ENCODE measurements at regions not wholly inside any gene's neighbourhood (a gene's known extent, or its start where the extent isn't known, plus 50 kb on each side); places are given as distances from the start of the nearest gene placed in this dataset.
"Not testable (repeated sequence)": the region's sequence is repeated elsewhere in the genome, so short reads cannot be mapped to it uniquely, and the experiment has no call there.

DNA sequence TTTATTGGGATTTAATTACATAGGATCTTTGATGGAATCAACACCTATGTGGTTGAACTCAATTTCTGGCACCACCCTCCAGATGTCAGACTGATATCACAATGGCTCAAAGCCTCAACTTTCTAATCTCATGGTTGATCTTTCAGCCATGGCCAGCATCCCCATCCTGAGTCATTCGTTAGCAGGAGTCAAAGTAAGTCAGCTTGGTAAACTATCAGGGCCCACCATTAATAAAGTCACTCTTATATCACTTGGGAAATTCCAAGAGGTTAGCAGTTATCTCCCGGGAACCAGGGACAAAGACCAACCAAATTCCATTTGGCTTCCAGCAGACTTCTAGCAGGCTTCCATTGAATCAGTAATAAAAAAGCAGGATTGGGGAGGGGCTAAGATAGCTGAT lies 50.7 kb upstream of the TNFSF4 start:
- no peak for DNase-seq (ENCODE audit: low spot score)

DNA sequence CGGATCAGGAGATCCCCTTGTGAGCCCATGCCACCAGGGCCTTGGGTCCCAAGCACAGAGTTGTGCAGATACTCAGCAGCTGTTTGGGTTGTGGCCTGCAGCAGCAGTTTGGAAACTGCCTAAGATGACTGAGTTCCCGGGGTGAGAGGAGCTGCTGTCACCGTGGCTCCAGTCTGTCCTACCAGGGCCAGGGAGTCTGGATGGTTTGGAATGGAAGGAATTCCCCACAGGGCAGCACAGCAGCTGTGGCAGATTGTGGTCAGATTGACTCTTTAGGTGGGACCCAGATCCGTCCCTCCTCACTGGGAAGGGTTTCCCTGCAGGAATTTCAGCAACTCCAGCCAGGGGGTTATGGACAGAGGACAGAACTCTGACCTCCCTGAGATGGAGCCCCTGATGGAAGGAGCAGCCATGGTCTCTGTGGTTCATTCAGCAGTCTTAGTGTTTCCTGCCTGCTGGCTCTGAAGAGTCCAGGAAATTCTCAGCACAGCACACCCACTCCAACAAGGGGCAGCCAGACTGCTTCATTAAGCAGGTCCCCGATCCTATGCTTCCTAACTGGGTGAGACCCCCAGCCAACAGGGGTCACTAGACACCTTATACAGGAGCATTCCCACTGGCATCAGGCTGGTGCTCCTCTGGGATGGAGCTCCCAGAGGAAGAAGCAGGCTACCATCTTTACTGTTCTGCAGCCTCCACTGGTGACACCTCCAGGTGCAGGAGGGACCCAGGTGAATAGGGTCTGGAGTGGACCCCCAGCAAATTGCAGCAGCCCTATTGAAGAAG lies 51.5 kb upstream of the TNFSF4 start:
- no peak for DNase-seq (ENCODE audit: low spot score)

DNA sequence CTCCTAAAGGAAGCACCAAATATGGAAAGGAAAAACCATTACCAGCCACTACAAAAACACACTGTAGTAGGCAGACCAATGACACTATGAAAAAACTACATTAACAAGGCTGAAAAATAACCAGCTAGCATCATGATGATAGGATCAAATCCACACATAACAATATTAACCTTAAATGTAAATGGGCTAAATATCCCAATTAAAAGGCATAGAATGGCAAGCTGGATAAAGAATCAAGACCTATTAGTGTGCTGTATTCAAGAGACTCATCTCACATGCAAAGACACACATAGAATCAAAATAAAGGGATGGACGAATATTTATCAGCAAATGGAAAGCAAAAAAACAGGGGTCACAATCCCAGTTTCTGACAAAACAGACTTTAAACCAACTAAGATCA lies 53.2 kb upstream of the TNFSF4 start:
- DNase-seq (ENCODE audit: low spot score), result not testable (repeated sequence)

DNA sequence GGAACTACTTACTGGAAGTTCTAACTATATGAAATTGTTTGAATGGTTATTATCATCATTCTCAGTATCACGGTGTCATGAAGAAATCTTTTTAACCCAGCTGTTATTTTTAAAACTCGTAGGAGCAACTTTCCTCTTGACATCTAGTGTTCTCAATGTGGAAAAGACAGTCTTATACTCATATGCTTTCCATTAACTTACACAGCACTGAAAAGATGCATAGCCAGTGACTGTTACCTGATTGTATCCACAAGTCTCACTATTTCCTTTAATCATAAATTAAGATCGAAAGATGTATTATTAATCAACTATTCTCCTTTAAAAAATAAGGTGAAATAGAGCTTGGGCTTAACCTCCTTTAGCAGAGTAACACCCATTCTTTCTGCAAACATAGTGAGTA lies 59.7 kb upstream of the TNFSF4 start:
- no peak for DNase-seq (ENCODE audit: low spot score)

DNA sequence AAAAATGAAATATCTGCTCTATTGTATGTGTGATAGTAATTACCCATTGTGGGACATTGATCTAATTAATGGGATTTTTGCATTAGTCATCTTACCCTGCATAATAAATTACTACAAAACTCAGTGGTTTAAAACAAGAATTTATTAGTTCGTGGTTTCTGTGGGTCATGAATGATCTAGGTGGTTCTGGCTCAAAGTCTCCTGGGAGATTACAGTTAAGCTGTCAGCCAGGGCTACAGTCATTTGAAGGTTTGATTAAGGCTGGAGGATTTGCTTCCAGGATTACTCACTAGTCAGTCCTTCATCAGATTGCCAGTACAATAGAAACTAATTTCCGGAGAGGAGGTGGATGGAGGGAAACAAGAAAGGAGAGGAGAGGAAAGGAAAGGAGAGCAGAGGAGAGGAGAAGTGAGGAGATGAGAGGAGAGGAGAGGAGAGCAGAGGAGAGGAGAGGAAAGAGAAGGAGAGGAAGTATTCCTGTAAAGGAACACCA lies 60.4 kb upstream of the TNFSF4 start:
- no peak for DNase-seq (ENCODE audit: low spot score)

DNA sequence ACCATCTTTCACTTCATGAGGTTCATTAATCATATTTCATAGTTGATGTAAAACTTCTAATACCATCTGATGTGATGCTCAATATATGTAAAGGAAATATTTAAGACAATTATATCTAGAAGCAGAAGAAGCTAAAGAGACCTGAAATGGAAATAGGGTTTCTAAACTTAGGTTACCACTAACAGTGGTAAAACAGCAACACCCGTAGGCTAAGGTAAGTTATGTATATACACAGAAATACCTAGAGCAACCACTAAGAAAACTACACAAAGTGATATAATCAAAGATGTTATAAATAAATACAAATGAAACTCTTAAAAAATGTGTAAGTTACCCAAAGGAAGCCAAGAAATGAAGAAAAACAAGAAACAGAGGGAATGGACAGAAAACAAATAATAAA lies 61.1 kb upstream of the TNFSF4 start:
- DNase-seq (ENCODE audit: low spot score), result no peak

DNA sequence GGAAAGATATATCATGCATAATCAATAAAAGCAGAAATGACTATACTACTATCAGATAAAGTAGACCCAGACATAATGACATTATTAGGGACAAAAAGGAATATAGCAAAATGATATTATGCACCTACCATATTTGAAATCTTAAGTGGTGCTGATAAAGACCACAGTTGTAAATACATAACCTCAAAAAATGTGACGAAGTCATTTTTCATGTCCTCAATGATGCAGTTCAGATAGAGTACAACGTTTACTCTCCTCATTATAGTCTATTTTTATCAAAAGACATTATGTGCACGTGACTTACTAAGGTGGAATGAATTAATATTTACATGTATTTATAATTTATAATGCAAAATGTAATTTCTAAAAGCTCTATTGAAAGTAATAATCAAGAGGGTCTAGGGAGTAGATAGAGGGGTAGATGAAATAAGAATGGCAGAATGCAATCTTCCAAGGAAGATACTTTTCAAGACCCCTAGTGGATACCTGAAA lies 61.7 kb upstream of the TNFSF4 start:
- DNase-seq (ENCODE audit: low spot score), result no peak

DNA sequence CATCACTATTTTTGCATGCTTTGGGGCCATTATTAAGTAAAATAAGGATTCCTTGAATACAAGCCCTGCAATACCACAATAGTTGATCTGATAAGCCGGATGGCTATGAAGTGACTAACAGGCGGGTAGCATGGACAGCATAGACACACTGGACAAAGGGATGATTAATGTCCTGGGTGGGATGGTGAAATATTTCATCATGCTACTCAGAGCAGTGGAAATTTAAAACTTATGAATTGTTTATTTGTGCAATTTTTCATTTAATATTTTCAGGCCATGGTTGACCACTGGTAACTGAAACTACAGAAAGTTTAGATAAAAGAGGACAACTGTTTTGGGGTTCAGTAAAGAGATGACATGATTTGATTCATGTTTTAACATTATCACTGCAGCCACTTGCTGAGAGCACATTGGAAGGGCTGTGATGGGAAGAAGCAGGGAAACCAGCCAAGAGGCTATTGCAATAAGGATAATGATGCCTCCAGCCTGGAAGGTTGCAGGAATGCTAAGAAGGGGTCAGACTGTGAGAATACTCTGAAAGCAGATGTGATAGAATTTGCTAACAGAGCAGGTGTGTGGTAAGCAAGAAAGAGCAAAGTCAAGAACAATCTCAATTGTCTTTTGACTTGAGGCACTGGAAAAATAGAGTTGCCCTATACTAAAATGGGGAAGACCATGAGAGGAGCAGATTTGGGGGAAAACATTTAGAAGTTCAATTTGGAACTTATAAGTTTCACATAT lies 62.5 kb upstream of the TNFSF4 start:
- no peak for DNase-seq (ENCODE audit: low spot score)

DNA sequence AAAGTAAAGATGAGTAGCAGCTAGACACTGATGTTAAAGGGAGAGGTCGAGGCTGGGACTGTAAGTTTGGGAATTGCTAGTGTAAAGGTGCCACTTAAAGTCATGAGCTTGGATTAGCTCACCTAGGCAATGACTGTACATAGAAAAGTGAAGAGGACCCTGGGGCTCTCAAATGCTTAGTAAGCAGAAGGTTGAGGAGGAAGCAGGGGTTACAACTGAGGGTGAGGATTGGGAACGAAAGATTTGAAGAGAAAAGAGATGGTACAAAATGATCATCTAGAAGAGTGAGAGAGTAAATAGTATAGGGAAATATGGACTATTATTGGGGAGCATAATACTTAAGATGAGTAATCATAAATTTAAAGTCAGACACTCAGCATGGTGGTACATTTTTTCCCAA lies 63.1 kb upstream of the TNFSF4 start:
- DNase-seq (ENCODE audit: low spot score), result no peak

DNA sequence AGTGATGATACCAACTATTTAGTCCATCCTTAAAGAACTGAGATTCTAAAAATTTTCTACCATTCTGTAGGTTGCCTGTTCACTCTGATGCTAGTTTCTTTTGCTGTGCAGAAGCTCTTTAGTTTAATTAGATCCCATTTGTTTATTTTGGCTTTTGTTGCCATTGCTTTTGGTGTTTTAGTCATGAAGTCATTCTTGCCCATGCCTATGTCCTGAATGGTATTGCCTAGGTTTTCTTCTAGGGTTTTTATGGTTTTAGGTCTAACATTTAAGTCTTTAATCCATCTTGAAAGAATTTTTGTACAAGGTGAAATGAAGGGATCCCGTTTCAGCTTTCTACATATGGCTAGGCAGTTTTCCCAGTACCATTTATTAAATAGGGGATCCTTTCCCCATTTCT lies 63.9 kb upstream of the TNFSF4 start:
- not testable (repeated sequence) for DNase-seq (ENCODE audit: low spot score)

DNA sequence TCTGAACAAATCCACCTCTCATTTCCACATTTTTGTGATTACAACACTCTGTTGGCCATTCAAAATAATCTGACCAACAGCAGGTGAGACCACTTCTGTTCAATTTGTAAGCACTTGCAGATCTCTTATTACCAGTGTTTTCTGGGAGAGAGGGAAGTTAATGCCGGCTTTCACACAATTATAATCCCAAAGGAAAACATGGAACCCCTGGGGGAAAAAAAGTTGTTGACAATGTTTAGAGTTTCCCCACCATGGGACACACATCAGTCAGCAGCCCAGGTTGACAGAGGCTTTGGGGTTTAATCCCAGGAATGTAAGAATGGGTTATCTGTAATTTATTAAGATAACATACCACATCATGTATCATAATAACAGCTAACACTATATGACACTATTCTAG lies 68.4 kb upstream of the TNFSF4 start:
- no peak for DNase-seq (ENCODE audit: low spot score)

DNA sequence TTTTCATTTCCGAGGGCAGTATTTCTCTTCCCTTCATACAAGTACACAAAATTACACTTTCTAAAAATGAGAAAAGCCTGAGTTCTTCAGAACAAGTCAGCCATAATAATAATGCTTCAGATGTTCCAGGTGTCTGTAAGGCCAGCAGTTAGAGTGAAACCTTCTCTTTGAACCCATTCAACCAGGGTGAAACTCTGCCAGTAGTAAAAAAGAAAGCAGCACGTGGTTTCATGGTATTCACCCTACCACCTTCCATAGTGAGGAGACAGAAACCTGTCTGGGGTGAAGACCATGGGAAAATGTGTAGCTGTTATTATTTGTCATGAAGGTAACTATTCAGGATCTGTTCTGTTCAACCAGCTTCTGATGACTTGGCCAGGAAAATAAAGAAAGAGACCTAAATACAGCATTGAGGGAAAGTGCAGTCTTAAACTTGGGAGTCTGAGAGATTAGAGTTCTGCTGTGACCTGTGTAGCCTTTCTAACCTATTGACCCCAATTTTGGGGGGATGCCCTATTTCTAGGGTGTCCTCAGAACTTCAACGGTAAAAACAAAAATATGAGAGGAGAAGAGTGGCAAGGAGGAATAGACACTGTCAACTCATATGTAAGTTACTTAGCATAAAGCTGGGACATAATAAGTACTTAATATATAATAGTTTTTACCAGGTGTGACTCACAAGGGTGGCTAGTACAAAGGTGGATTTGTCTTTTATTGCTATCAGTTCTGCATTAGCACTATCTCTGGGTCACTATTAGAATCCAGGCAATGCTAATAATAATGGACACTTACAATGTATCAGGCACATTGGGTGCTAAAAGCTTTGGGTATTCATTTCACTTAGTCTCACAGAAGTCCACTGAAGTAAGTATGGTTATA lies 70.0 kb upstream of the TNFSF4 start:
- DNase-seq (ENCODE audit: low spot score), result no peak

DNA sequence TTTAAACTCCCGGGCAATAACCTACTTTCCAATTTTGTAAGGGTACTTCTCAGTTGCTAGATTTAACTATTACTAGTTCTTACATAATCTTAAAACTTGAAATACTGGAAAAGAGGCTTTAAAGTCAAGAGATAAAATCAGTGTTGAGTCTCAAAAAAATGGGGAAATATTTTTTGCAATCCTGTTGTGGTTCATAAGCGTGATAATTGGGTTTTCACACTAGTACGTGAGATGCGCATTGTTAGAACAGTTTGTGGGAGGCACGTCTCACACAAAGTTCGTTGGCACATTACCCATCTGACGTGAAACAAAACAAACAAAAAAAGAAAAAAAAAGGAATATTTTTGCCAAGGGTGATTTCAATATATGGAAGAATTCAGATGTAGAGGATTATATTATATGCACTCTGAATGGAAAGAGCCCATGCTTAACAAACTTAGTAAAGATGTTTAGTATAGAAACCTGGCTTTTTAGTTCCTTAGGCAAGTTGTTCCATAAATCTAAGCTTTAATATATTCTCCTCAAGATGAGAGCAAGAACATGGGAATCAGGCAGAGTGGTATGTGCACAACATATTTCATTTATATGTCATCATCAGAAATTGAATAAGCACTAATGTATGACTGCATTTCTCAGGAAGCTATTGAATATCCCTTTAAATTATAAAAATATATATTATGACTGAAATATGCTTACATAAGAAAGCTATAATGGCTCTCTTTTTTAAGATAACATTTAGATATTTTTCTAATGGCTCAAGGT lies 73.9 kb upstream of the TNFSF4 start:
- DNase-seq (ENCODE audit: low spot score), result no peak

DNA sequence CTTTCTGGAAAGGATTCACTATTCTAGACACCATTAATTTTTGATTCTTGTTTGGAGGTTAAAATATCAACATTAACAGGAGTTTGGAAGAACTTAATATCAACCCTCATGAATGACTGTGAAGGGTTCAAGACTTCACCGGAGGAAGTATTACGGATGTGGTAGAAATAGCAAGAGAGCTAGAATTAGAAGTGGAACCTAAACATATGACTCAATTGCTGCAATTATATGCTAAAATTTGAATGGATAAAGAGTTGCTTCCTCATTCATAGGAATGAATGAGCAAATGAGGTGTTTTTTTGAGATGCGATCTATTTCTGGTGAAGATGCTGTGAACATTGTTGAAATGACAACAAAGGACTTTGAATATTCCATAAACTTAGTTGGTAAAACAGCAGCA lies 77.9 kb upstream of the TNFSF4 start:
- no peak for DNase-seq (ENCODE audit: low spot score)

DNA sequence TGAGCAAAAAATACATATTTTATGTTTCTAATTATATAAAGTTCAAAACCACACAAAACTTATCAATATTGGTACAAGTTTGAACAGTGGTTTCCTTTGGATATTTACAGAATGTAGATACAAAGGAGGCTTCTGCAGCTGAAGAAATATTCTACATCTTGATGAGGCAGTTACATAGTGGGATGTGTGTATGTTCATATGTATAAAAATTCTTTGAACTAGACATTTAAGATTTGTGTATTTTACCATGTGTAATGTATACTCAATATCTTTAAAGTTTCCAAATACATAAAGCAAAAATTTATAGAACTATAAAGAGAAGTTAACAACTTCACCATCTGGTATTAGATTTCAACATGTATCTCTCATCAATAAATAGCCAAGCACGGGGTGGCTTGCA lies 80.7 kb upstream of the TNFSF4 start:
- DNase-seq (ENCODE audit: low spot score), result no peak

DNA sequence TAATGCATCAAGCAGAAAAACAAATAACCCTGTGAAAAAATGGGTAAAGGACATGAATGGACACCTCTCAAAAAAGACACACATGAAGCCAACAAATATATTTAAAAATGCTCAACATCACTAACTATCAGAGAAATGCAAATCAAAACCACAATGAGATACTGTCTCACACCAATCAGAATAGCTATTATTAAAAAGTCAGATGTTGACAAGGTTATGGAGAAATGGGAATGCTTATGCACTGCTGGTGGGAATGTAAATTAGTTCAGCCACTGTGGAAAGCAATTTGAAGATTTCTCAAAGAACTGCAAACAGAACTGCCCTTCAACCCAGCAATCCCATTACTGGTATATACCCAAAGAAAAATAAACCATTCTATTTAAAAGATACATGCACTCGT lies 86.6 kb upstream of the TNFSF4 start:
- no peak for DNase-seq (ENCODE audit: low spot score)

DNA sequence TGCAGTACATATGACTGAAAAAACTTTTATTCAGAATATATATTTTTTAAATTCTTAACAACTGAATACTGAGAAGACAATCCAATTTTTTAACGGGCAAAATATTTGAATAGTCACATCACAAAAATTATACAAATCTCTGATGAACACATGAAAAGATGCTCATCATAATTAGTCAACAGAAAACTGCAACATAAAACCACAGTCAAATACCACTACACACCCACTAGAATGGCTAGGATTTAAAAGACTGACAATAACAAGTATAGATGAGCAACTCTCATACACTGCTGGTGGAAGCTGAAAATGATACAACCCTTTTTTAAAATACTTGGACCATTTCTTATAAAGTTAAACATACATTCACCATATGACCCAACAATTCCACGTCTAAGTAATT lies 87.7 kb upstream of the TNFSF4 start:
- no peak for DNase-seq (ENCODE audit: low spot score)

DNA sequence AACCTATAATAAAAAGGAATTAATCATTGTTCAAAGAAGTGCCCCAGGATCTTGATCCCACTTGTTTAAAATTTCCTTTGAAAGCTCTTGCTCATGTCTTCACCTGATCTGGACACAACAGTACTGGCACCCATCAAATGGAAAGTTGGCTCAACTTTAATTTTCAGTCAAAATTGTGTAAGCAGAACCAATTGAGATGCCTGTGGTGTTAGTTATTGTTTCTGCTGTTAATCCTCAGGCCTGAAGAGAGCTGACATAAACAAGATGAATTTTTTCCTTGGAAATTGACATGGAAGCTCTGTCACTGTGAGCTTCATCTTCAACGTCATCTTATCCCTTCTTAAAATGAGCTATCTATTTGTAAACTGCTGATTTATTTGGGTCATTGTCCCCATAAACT lies 88.3 kb upstream of the TNFSF4 start:
- DNase-seq (ENCODE audit: low spot score), result no peak

DNA sequence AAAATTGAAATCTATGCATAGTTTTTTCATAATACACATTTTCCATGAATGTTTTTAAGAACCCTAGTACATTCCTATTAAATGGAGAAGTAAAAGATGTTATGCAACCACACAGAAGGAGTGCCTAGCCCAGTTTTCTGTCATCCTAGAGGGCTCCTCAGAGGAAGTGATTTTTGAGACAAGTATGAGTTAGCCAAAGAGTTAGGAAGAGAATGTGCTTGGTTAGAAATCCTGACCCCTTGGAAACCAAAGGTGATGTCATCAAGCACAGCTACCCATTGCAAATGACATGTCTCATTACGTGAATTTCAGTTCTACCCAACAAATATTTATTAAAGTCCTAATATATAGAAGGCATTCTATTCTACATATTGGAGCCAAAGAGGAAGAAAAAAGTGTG lies 88.9 kb upstream of the TNFSF4 start:
- no peak for DNase-seq (ENCODE audit: low spot score)

DNA sequence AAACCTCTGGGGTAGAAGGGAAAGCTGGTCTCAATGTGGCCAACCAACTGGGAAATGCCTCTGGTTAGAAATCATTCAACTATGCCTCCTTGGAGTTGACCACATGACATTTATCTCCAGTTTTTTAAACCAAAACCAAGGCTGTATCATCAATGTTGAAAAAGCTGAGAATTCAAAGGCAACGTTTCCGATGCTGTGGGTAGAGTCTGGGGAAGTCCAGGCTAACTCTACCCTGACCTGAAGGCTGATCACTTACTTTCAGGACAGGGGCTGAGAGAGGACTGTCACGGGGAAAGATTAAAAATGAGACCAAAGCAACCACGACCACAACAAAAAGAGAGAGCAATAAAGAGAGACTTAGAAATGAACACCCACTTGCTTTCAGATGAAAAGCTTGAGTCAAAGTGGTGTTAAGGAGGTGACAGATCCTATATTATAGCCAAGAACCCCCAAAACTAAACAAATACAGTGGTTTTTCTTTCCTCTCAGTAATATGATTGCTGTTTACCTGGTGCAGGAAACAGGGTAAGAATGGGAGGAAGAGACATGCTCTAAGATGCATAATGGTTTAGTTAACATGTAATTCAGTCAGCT lies 90.8 kb upstream of the TNFSF4 start:
- no peak for DNase-seq (ENCODE audit: low spot score)
